ENCODE measurements at regions not wholly inside any gene's neighbourhood (a gene's known extent, or its start where the extent isn't known, plus 50 kb on each side); places are given as distances from the start of the nearest gene placed in this dataset.

GRCh38 chr14:98375566-98375965, 896.4 kb downstream of the BCL11B start:
- no peak for DNase-seq (ENCODE audit: low read depth in 1 of 2, low spot score in 1 of 2)

- no peak for DNase-seq (ENCODE audit: low read depth in 1 of 2, low spot score in 1 of 2)
Measured at GRCh38 chr14:98379830-98380229, 892.2 kb downstream of the BCL11B start.

- DNase-seq (ENCODE audit: low read depth in 1 of 2, low spot score in 1 of 2): no peak
Measured at GRCh38 chr14:98382662-98383061, 889.3 kb downstream of the BCL11B start.

GRCh38 chr14:98385851-98386250, 886.1 kb downstream of the BCL11B start:
- no peak for DNase-seq (ENCODE audit: low read depth in 1 of 2, low spot score in 1 of 2)

- DNase-seq (ENCODE audit: low read depth in 1 of 2, low spot score in 1 of 2): no peak
Measured at GRCh38 chr14:98391061-98391460, 880.9 kb downstream of the BCL11B start.

GRCh38 chr14:98393527-98393926, 878.5 kb downstream of the BCL11B start:
- no peak for DNase-seq (ENCODE audit: low read depth in 1 of 2, low spot score in 1 of 2)

GRCh38 chr14:98404811-98405210, 867.2 kb downstream of the BCL11B start:
- no peak for DNase-seq (ENCODE audit: low read depth in 1 of 2, low spot score in 1 of 2)

GRCh38 chr14:98408024-98408555, 863.9 kb downstream of the BCL11B start:
- no peak for DNase-seq (ENCODE audit: low read depth in 1 of 2, low spot score in 1 of 2)

- DNase-seq (ENCODE audit: low read depth in 1 of 2, low spot score in 1 of 2): no peak
Measured at GRCh38 chr14:98408713-98409112, 863.3 kb downstream of the BCL11B start.

- no peak for DNase-seq (ENCODE audit: low read depth in 1 of 2, low spot score in 1 of 2)
Measured at GRCh38 chr14:98411154-98411553, 860.8 kb downstream of the BCL11B start.

GRCh38 chr14:98412431-98412830, 859.6 kb downstream of the BCL11B start:
- DNase-seq (ENCODE audit: low read depth in 1 of 2, low spot score in 1 of 2): no peak

GRCh38 chr14:98415766-98416165, 856.2 kb downstream of the BCL11B start:
- DNase-seq (ENCODE audit: low read depth in 1 of 2, low spot score in 1 of 2): no peak

GRCh38 chr14:98417001-98417400, 855.0 kb downstream of the BCL11B start:
- no peak for DNase-seq (ENCODE audit: low read depth in 1 of 2, low spot score in 1 of 2)

- no peak for DNase-seq (ENCODE audit: low read depth in 1 of 2, low spot score in 1 of 2)
Measured at GRCh38 chr14:98428483-98428994, 843.5 kb downstream of the BCL11B start.

GRCh38 chr14:98433436-98433835, 838.6 kb downstream of the BCL11B start:
- DNase-seq (ENCODE audit: low read depth in 1 of 2, low spot score in 1 of 2): no peak

GRCh38 chr14:98437113-98437512, 834.9 kb downstream of the BCL11B start:
- no peak for DNase-seq (ENCODE audit: low read depth in 1 of 2, low spot score in 1 of 2)

- DNase-seq (ENCODE audit: low read depth in 1 of 2, low spot score in 1 of 2): no peak
Measured at GRCh38 chr14:98444077-98444476, 827.9 kb downstream of the BCL11B start.

GRCh38 chr14:98445718-98446117, 826.3 kb downstream of the BCL11B start:
- DNase-seq (ENCODE audit: low read depth in 1 of 2, low spot score in 1 of 2): no peak

GRCh38 chr14:98446508-98446907, 825.5 kb downstream of the BCL11B start:
- DNase-seq (ENCODE audit: low read depth in 1 of 2, low spot score in 1 of 2): no peak

- DNase-seq (ENCODE audit: low read depth in 1 of 2, low spot score in 1 of 2): no peak
Measured at GRCh38 chr14:98456231-98456630, 815.8 kb downstream of the BCL11B start.

GRCh38 chr14:98458702-98459101, 813.3 kb downstream of the BCL11B start:
- no peak for DNase-seq (ENCODE audit: low read depth in 1 of 2, low spot score in 1 of 2)

- DNase-seq (ENCODE audit: low read depth in 1 of 2, low spot score in 1 of 2): no peak
Measured at GRCh38 chr14:98462908-98463307, 809.1 kb downstream of the BCL11B start.

GRCh38 chr14:98466807-98467206, 805.2 kb downstream of the BCL11B start:
- DNase-seq (ENCODE audit: low read depth in 1 of 2, low spot score in 1 of 2): no peak

GRCh38 chr14:98470663-98471062, 801.3 kb downstream of the BCL11B start:
- DNase-seq (ENCODE audit: low read depth in 1 of 2, low spot score in 1 of 2): no peak
